Fibroblast of lung (primary cell): ENCODE measurements at regions not wholly inside any gene's neighbourhood (a gene's known extent, or its start where the extent isn't known, plus 50 kb on each side); places are given as distances from the start of the nearest gene placed in this dataset.

Source experiments
- DNase-seq, 2 donors: peaks; one replicate each; pipeline versions ENCODE4 v3.0.0 to v3.0.0-alpha.2; 2010; ENCODE audit warnings: low read depth in 2 of 2
- H2AFZ ChIP-seq: 2 replicates; pipeline ENCODE4 v1.5.1; 2012; ENCODE audit warnings: low read length, control low read depth, inconsistent platforms
- H3K27ac ChIP-seq: 2 replicates; pipeline ENCODE4 v1.5.1; 2011; ENCODE audit warnings: low read length, control low read depth; ENCODE audit not compliant: insufficient read depth
- H3K27me3 ChIP-seq: 2 replicates; pipeline ENCODE4 v1.5.1; 2011; ENCODE audit warnings: mild to moderate bottlenecking, low read length; ENCODE audit not compliant: control insufficient read depth, insufficient read depth
- H3K36me3 ChIP-seq: 2 replicates; pipeline ENCODE4 v1.5.1; 2011; ENCODE audit warnings: low read length; ENCODE audit not compliant: control insufficient read depth, insufficient read depth
- H3K4me1 ChIP-seq: 2 replicates; pipeline ENCODE4 v1.5.1; 2011; ENCODE audit warnings: low read length; ENCODE audit not compliant: control insufficient read depth, insufficient read depth; ENCODE audit errors: extremely low read depth
- H3K4me2 ChIP-seq: 2 replicates; pipeline ENCODE4 v1.5.1; 2011; ENCODE audit warnings: low read length, control low read depth; ENCODE audit not compliant: insufficient read depth; ENCODE audit errors: extremely low read depth
- H3K4me3 ChIP-seq, 4 experiments: fragments of 200-600 bp in 1 of 4; sonication (generic) in 1 of 4; replicated peaks in 1 of 4; 2 replicates each; pipeline ENCODE4 v1.5.1; 2011 to 2016; ENCODE audit warnings: low read length in 4 of 4, low read depth in 3 of 4, mild to moderate bottlenecking in 3 of 4, control low read depth in 2 of 4, inconsistent platforms in 1 of 4, mixed read lengths in 1 of 4; ENCODE audit not compliant: insufficient read depth in 1 of 4; ENCODE audit errors: control extremely low read depth in 1 of 4
- H3K79me2 ChIP-seq: 2 replicates; pipeline ENCODE4 v1.5.1; 2012; ENCODE audit warnings: mild to moderate bottlenecking, low read length, inconsistent platforms; ENCODE audit not compliant: control insufficient read depth, insufficient read depth
- H3K9ac ChIP-seq: 2 replicates; pipeline ENCODE4 v1.5.1; 2011; ENCODE audit warnings: mild to moderate bottlenecking, low read length, control low read depth; ENCODE audit not compliant: insufficient read depth
- H3K9me3 ChIP-seq: 2 replicates; pipeline ENCODE4 v1.5.1; 2012; ENCODE audit warnings: low read depth, low read length; ENCODE audit not compliant: control insufficient read depth, insufficient read depth
- H4K20me1 ChIP-seq: 2 replicates; pipeline ENCODE4 v1.5.1; 2011; ENCODE audit warnings: low read length; ENCODE audit not compliant: control insufficient read depth, insufficient read depth; ENCODE audit errors: extremely low read depth
- CTCF ChIP-seq, 2 donors: IDR thresholded peaks in 1 of 2; conservative IDR thresholded peaks in 1 of 2; 1 replicate in 1 of 2; 2 replicates in 1 of 2; pipeline ENCODE4 v1.5.1; 2011 to 2012; ENCODE audit warnings: low read length in 2 of 2, control low read depth in 1 of 2, inconsistent platforms in 1 of 2, low read depth in 1 of 2, mild to moderate bottlenecking in 1 of 2
- EZH2 ChIP-seq: IDR thresholded peaks from 2 replicates; pipeline ENCODE4 v1.5.1; 2012; ENCODE audit warnings: low read length, control low read depth, mild to moderate bottlenecking; ENCODE audit errors: missing control alignments

GRCh38 chr13:107976628-107977027 is 238.7 kb downstream of the LIG4 start:
- Histone ChIP-seq H3K36me3 (no peaks in the 10 kb centered on the region), H4K20me1 (no peaks in the 10 kb centered on the region), H2AFZ (no peak overlapping the region), H3K79me2 (no peaks in the 10 kb centered on the region), H3K4me1 (no peaks in the 10 kb centered on the region), H3K27me3 (no peaks in the 10 kb centered on the region), H3K9ac (no peak overlapping the region), H3K9me3 (no peaks in the 10 kb centered on the region), H3K4me3 (no peak overlapping the region), H3K27ac (no peak overlapping the region), H3K4me2 (no peak overlapping the region)
- DNase-seq, result no peak
- TF ChIP-seq CTCF (conservative IDR thresholded peaks at IDR 0.05 in 1 of 2, IDR thresholded peaks at IDR 0.05 in 1 of 2; ENCODE audit: low read depth in 1 of 2, low read length in 2 of 2) (no peak), EZH2 (no peak)

GRCh38 chr13:107974409-107974808 is 240.9 kb downstream of the LIG4 start:
- H3K36me3 ChIP-seq, result no peaks in the 10 kb centered on the region
- H3K9me3 ChIP-seq, result no peaks in the 10 kb centered on the region
- H3K4me3 ChIP-seq, result no peak overlapping the region
- H2AFZ ChIP-seq, result no peak overlapping the region
- TF ChIP-seq CTCF (conservative IDR thresholded peaks at IDR 0.05 in 1 of 2, IDR thresholded peaks at IDR 0.05 in 1 of 2; ENCODE audit: low read depth in 1 of 2, low read length in 2 of 2) (no peak), EZH2 (no peak)
- H3K27ac ChIP-seq, result no peak overlapping the region
- no peak overlapping the region for H3K9ac ChIP-seq
- no peak for DNase-seq
- H3K4me1 ChIP-seq, result no peaks in the 10 kb centered on the region
- no peaks in the 10 kb centered on the region for H4K20me1 ChIP-seq
- no peak overlapping the region for H3K4me2 ChIP-seq
- H3K79me2 ChIP-seq, result no peaks in the 10 kb centered on the region
- H3K27me3 ChIP-seq, result no peaks in the 10 kb centered on the region

- Histone ChIP-seq H3K27me3 (no peaks in the 10 kb centered on the region), H2AFZ (no peak overlapping the region), H3K27ac (no peak overlapping the region), H3K4me1 (no peaks in the 10 kb centered on the region), H3K4me3 (no peak overlapping the region), H4K20me1 (no peaks in the 10 kb centered on the region), H3K4me2 (no peak overlapping the region), H3K79me2 (no peaks in the 10 kb centered on the region), H3K36me3 (no peaks in the 10 kb centered on the region), H3K9me3 (no peaks in the 10 kb centered on the region), H3K9ac (no peak overlapping the region)
- TF ChIP-seq EZH2 (no peak), CTCF (conservative IDR thresholded peaks at IDR 0.05 in 1 of 2, IDR thresholded peaks at IDR 0.05 in 1 of 2; ENCODE audit: low read depth in 1 of 2, low read length in 2 of 2) (no peak)
- no peak for DNase-seq
These were observed 245.8 kb downstream of the LIG4 start for GRCh38 chr13:107969546-107969945.
